GM23338 (cell line): ENCODE measurements at regions not wholly inside any gene's neighbourhood (a gene's known extent, or its start where the extent isn't known, plus 50 kb on each side); places are given as distances from the start of the nearest gene placed in this dataset.

Experiments used
- CREB1 ChIP-seq: fragments of 250-450 bp; sonication (Bioruptor Pico); IDR thresholded peaks from 2 replicates; pipeline ENCODE4 v1.5.0; 2020; ENCODE audit warnings: low read depth, mild to moderate bottlenecking, moderate library complexity
- EZH2 ChIP-seq: fragments of 200-600 bp; sonication (generic); IDR thresholded peaks from one replicate; pipeline ENCODE4 v1.8.0; 2017; ENCODE audit warnings: antibody characterized with exemption, mild to moderate bottlenecking, low read depth; ENCODE audit not compliant: unreplicated experiment
- EZH2phosphoT487 ChIP-seq: fragments of 200-600 bp; sonication (generic); IDR thresholded peaks from one replicate; pipeline ENCODE4 v1.8.1; 2018; ENCODE audit warnings: antibody characterized with exemption; ENCODE audit not compliant: unreplicated experiment
- JUNB ChIP-seq: IDR thresholded peaks from one replicate; pipeline ENCODE4 v1.6.1; 2016; ENCODE audit warnings: antibody characterized with exemption; ENCODE audit not compliant: unreplicated experiment
- NANOG ChIP-seq: IDR thresholded peaks from 2 replicates; pipeline ENCODE4 v1.6.1; 2016; ENCODE audit warnings: antibody characterized with exemption, borderline replicate concordance
- POLR2AphosphoS5 ChIP-seq: IDR thresholded peaks from 2 replicates; pipeline ENCODE4 v1.6.1; 2016; ENCODE audit warnings: antibody characterized with exemption, low read depth
- ZNF114 ChIP-seq: fragments of 250-450 bp; sonication (Bioruptor Pico); IDR thresholded peaks from 2 replicates; pipeline ENCODE4 v1.5.0; 2020; ENCODE audit warnings: mild to moderate bottlenecking, moderate library complexity
- TF ChIP-seq, protein P1 (sequence below): fragments of 250-450 bp; sonication (Bioruptor Pico); IDR thresholded peaks from 2 replicates; pipeline ENCODE4 v1.5.0; 2020; ENCODE audit warnings: mild to moderate bottlenecking, moderate library complexity
- TF ChIP-seq, protein P2 (sequence below): IDR thresholded peaks from 2 replicates; pipeline ENCODE4 v1.6.1; 2016; ENCODE audit warnings: antibody characterized with exemption
- TF ChIP-seq, protein P3 (sequence below), 2 experiments: fragments of 200-600 bp in 1 of 2; sonication (generic) in 1 of 2; conservative IDR thresholded peaks; 2 replicates each; pipeline versions ENCODE4 v1.5.1 to v1.6.1; 2016 to 2017; ENCODE audit warnings: antibody characterized with exemption in 2 of 2, low read depth in 2 of 2, mild to moderate bottlenecking in 2 of 2, moderate library complexity in 1 of 2

DNA sequence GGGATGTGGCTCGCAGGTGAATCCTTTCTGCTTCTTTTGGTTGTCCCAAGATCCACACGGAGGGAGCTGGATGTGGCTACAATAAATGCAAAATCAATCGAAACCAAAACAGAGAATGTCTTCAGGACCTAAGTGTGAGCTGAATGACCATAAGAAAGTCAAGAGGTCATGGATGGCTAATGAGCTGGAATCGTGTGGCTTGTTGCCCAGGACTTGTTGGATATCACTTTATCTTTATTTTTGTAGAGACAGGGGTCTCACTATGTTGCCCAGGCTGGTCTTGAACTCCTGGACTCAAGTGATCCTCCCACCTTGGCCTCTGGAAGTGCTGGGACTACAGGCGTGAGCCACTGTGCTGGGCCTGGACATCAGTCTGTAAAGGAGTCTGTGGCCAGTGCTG is 326.8 kb upstream of the N4BP1 start (continued):
- TF ChIP-seq, protein P1, sequence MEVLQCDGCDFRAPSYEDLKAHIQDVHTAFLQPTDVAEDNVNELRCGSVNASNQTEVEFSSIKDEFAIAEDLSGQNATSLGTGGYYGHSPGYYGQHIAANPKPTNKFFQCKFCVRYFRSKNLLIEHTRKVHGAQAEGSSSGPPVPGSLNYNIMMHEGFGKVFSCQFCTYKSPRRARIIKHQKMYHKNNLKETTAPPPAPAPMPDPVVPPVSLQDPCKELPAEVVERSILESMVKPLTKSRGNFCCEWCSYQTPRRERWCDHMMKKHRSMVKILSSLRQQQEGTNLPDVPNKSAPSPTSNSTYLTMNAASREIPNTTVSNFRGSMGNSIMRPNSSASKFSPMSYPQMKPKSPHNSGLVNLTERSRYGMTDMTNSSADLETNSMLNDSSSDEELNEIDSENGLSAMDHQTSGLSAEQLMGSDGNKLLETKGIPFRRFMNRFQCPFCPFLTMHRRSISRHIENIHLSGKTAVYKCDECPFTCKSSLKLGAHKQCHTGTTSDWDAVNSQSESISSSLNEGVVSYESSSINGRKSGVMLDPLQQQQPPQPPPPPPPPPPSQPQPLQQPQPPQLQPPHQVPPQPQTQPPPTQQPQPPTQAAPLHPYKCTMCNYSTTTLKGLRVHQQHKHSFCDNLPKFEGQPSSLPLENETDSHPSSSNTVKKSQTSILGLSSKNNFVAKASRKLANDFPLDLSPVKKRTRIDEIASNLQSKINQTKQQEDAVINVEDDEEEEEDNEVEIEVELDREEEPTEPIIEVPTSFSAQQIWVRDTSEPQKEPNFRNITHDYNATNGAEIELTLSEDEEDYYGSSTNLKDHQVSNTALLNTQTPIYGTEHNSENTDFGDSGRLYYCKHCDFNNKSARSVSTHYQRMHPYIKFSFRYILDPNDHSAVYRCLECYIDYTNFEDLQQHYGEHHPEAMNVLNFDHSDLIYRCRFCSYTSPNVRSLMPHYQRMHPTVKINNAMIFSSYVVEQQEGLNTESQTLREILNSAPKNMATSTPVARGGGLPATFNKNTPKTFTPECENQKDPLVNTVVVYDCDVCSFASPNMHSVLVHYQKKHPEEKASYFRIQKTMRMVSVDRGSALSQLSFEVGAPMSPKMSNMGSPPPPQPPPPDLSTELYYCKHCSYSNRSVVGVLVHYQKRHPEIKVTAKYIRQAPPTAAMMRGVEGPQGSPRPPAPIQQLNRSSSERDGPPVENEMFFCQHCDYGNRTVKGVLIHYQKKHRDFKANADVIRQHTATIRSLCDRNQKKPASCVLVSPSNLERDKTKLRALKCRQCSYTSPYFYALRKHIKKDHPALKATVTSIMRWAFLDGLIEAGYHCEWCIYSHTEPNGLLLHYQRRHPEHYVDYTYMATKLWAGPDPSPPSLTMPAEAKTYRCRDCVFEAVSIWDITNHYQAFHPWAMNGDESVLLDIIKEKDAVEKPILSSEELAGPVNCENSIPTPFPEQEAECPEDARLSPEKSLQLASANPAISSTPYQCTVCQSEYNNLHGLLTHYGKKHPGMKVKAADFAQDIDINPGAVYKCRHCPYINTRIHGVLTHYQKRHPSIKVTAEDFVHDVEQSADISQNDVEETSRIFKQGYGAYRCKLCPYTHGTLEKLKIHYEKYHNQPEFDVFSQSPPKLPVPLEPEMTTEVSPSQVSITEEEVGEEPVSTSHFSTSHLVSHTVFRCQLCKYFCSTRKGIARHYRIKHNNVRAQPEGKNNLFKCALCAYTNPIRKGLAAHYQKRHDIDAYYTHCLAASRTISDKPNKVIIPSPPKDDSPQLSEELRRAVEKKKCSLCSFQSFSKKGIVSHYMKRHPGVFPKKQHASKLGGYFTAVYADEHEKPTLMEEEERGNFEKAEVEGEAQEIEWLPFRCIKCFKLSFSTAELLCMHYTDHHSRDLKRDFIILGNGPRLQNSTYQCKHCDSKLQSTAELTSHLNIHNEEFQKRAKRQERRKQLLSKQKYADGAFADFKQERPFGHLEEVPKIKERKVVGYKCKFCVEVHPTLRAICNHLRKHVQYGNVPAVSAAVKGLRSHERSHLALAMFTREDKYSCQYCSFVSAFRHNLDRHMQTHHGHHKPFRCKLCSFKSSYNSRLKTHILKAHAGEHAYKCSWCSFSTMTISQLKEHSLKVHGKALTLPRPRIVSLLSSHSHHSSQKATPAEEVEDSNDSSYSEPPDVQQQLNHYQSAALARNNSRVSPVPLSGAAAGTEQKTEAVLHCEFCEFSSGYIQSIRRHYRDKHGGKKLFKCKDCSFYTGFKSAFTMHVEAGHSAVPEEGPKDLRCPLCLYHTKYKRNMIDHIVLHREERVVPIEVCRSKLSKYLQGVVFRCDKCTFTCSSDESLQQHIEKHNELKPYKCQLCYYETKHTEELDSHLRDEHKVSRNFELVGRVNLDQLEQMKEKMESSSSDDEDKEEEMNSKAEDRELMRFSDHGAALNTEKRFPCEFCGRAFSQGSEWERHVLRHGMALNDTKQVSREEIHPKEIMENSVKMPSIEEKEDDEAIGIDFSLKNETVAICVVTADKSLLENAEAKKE: no peak
- TF ChIP-seq NANOG: no peak
- TF ChIP-seq EZH2: no peak
- TF ChIP-seq EZH2phosphoT487: no peak
- TF ChIP-seq JUNB: no peak
- TF ChIP-seq, protein P2, sequence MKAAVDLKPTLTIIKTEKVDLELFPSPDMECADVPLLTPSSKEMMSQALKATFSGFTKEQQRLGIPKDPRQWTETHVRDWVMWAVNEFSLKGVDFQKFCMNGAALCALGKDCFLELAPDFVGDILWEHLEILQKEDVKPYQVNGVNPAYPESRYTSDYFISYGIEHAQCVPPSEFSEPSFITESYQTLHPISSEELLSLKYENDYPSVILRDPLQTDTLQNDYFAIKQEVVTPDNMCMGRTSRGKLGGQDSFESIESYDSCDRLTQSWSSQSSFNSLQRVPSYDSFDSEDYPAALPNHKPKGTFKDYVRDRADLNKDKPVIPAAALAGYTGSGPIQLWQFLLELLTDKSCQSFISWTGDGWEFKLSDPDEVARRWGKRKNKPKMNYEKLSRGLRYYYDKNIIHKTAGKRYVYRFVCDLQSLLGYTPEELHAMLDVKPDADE: no peak
- no peak for TF ChIP-seq ZNF114 (CRISPR knock-in tag)
- no peak for TF ChIP-seq POLR2AphosphoS5
- TF ChIP-seq, protein P3, sequence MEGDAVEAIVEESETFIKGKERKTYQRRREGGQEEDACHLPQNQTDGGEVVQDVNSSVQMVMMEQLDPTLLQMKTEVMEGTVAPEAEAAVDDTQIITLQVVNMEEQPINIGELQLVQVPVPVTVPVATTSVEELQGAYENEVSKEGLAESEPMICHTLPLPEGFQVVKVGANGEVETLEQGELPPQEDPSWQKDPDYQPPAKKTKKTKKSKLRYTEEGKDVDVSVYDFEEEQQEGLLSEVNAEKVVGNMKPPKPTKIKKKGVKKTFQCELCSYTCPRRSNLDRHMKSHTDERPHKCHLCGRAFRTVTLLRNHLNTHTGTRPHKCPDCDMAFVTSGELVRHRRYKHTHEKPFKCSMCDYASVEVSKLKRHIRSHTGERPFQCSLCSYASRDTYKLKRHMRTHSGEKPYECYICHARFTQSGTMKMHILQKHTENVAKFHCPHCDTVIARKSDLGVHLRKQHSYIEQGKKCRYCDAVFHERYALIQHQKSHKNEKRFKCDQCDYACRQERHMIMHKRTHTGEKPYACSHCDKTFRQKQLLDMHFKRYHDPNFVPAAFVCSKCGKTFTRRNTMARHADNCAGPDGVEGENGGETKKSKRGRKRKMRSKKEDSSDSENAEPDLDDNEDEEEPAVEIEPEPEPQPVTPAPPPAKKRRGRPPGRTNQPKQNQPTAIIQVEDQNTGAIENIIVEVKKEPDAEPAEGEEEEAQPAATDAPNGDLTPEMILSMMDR (conservative IDR thresholded peaks at IDR 0.05; ENCODE audit: low read depth in 2 of 2): no peak
- no peak for TF ChIP-seq CREB1 (CRISPR knock-in tag)
